Activated T-helper 1 cell treated with anti-CD3 and anti-CD28 coated beads, Interleukin-12 subunit alpha, Interleukin-12 subunit beta, Interleukin-2, Interleukin-4 antibody, amounts not matched to agents 30 ng/mL and 10 ng/mL and 1 ng/mL, durations not matched to agents 14 hours and 24 hours and 36 hours (primary cell): ENCODE measurements at regions not wholly inside any gene's neighbourhood (a gene's known extent, or its start where the extent isn't known, plus 50 kb on each side); places are given as distances from the start of the nearest gene placed in this dataset.

Source experiments
- DNase-seq: peaks from one replicate; pipeline ENCODE4 v3.0.0; 2021; ENCODE audit warnings: low spot score
- H3K27ac Mint-ChIP-seq: one replicate; pipeline ENCODE4 v1.8.0; 2021; ENCODE audit warnings: mild to moderate bottlenecking, mixed read lengths
- H3K27me3 Mint-ChIP-seq: one replicate; pipeline ENCODE4 v1.8.0; 2022; ENCODE audit warnings: mild to moderate bottlenecking, moderate library complexity, mixed read lengths; ENCODE audit not compliant: insufficient read depth
- H3K36me3 Mint-ChIP-seq: one replicate; pipeline ENCODE4 v1.8.0; 2021; ENCODE audit warnings: low read depth, mixed read lengths
- H3K4me1 Mint-ChIP-seq: one replicate; pipeline ENCODE4 v1.8.0; 2021; ENCODE audit warnings: low read depth, mixed read lengths
- H3K4me3 Mint-ChIP-seq: one replicate; pipeline ENCODE4 v1.8.0; 2021; ENCODE audit warnings: mild to moderate bottlenecking, moderate library complexity, mixed read lengths
- H3K9me3 Mint-ChIP-seq: one replicate; pipeline ENCODE4 v1.8.0; 2021; ENCODE audit warnings: mixed read lengths
- intact Hi-C: fragments of 100-400 bp; cut with micrococcal nuclease; formaldehyde crosslinking; loops from one replicate; pipeline ENCODE4 v1.15.1; 2024

GRCh38 chr7:114126095-114126494 is 207.3 kb upstream of the PPP1R3A start:
- intact Hi-C loops, result no loop called here

DNA sequence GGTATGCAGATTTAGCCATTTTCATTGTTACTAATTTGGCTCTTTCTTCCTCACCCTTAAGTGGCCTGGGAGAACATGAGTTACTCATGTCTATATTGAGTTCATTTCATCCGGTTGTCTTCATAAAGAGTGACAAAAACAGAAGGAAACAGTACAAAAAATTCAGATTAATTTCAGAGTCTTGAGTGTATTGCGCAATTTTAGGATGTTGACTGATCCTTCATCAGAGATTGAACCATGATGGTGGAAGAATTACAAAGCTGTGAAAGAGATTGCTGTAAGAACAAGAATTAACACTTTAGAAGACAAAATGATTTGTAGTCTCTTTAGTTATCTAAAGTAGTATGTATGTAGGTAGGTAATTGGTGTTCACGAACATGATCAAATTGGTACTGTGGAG is 194.0 kb upstream of the PPP1R3A start:
- Mint-ChIP-seq H3K27me3 (no peaks in the 10 kb centered on the region), H3K4me1 (no peaks in the 10 kb centered on the region), H3K4me3 (no peak overlapping the region), H3K27ac (no peak overlapping the region), H3K9me3 (no peaks in the 10 kb centered on the region), H3K36me3 (no peaks in the 10 kb centered on the region)
- intact Hi-C loops, result no loop called here
- no peak for DNase-seq

More at GRCh38 chr7:114126095-114126494, 207.3 kb upstream of the PPP1R3A start:
- Mint-ChIP-seq H3K4me1 (no peaks in the 10 kb centered on the region), H3K27ac (no peak overlapping the region), H3K4me3 (no peak overlapping the region), H3K36me3 (no peaks in the 10 kb centered on the region), H3K27me3 (no peaks in the 10 kb centered on the region), H3K9me3 (no peaks in the 10 kb centered on the region)
- no peak for DNase-seq

GRCh38 chr7:114110666-114111065 is 191.9 kb upstream of the PPP1R3A start:
- no peaks in the 10 kb centered on the region for H3K9me3 Mint-ChIP-seq
- intact Hi-C loops, result no loop called here
- no peaks in the 10 kb centered on the region for H3K36me3 Mint-ChIP-seq
- no peak overlapping the region for H3K27ac Mint-ChIP-seq
- no peaks in the 10 kb centered on the region for H3K27me3 Mint-ChIP-seq
- H3K4me1 Mint-ChIP-seq, result no peaks in the 10 kb centered on the region
- no peak for DNase-seq
- no peak overlapping the region for H3K4me3 Mint-ChIP-seq

DNA sequence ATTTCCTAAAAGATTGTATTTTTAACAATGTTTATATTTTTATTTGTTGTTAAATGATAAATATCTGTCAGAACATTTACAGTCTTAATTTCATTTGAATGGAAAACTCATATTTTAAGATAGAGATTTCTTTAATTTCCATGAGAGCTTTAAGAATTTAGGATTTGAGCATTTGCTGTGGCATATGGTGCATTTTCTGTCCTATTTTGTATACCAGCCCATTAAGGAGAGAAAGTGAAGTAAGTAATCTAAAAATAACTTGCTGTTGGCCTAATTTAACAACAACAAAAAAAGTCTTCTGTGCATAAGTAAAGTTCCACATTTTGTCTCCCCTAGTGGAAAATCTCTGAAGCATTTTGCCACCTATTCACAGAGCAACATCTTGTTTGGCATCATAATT is 190.9 kb upstream of the PPP1R3A start:
- no peak overlapping the region for H3K27ac Mint-ChIP-seq
- intact Hi-C loops, result no loop called here
- no peaks in the 10 kb centered on the region for H3K36me3 Mint-ChIP-seq
- no peak for DNase-seq
- H3K4me3 Mint-ChIP-seq, result no peak overlapping the region
- H3K9me3 Mint-ChIP-seq, result no peaks in the 10 kb centered on the region
- peaks cover 3% of the 10 kb centered on the region for H3K27me3 Mint-ChIP-seq
- H3K4me1 Mint-ChIP-seq, result no peaks in the 10 kb centered on the region

GRCh38 chr7:114109304-114109703 is 190.5 kb upstream of the PPP1R3A start:
- Mint-ChIP-seq H3K27me3 (peaks cover 3% of the 10 kb centered on the region), H3K4me1 (no peaks in the 10 kb centered on the region)
- intact Hi-C loops, result no loop called here

GRCh38 chr7:114108510-114108909 is 189.7 kb upstream of the PPP1R3A start:
- Mint-ChIP-seq H3K27ac (no peak overlapping the region), H3K27me3 (peaks cover 3% of the 10 kb centered on the region), H3K36me3 (no peaks in the 10 kb centered on the region), H3K4me3 (no peak overlapping the region), H3K4me1 (no peaks in the 10 kb centered on the region), H3K9me3 (no peaks in the 10 kb centered on the region)
- intact Hi-C loops, result no loop called here
- no peak for DNase-seq

More at GRCh38 chr7:114109304-114109703, 190.5 kb upstream of the PPP1R3A start:
- Mint-ChIP-seq H3K9me3 (no peaks in the 10 kb centered on the region), H3K27ac (no peak overlapping the region), H3K36me3 (no peaks in the 10 kb centered on the region), H3K4me3 (no peak overlapping the region)
- no peak for DNase-seq

- intact Hi-C loops, result no loop called here
- DNase-seq, result no peak
- no peaks in the 10 kb centered on the region for H3K4me1 Mint-ChIP-seq
Measured at GRCh38 chr7:114107522-114107921, 188.7 kb upstream of the PPP1R3A start.

DNA sequence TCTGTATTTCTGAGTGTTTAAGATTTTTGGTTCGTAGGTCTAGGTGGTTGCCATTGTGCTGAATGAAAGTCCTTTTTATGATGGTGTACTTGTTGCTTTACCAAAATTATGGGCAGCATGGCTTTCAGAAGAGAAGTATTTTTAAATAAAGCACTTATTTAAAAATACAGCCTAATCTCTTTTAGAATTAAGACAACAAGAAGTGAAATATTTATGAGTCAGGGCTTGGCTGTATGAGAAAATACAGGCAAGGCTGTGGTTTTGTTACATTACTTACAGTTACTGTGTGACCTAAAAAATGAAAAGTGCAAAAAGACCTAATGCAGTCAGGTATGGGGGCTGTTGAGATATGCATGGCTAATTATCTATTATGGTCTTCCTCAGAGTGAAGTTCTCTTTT is 185.2 kb upstream of the PPP1R3A start:
- no peaks in the 10 kb centered on the region for H3K36me3 Mint-ChIP-seq
- no peak overlapping the region for H3K27ac Mint-ChIP-seq
- H3K4me3 Mint-ChIP-seq, result no peak overlapping the region
- intact Hi-C loops, result no loop called here
- no peaks in the 10 kb centered on the region for H3K4me1 Mint-ChIP-seq
- peaks cover 4% of the 10 kb centered on the region for H3K27me3 Mint-ChIP-seq
- no peaks in the 10 kb centered on the region for H3K9me3 Mint-ChIP-seq
- no peak for DNase-seq

More at GRCh38 chr7:114107522-114107921, 188.7 kb upstream of the PPP1R3A start:
- Mint-ChIP-seq H3K27me3 (peaks cover 4% of the 10 kb centered on the region), H3K4me3 (no peak overlapping the region), H3K27ac (no peak overlapping the region), H3K36me3 (no peaks in the 10 kb centered on the region), H3K9me3 (no peaks in the 10 kb centered on the region)

DNA sequence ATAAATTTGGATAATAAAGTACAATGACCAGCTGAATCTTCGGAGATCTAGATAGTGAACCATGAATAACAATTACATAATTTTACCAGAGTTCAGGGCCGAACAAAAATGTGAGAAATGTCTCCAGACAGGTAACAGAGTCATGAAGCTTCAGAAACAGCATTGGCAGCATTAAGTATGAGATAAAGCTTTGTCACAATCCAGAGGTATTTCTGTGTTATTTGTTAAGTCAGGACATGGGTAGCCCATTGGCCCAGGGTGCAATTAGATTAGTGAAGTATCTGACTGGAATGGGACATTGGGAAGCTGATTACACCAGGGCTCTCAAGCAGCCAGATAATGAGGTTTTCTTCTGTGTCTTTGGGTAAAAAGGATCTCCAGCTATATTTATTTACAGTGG is 184.2 kb upstream of the PPP1R3A start:
- H3K4me1 Mint-ChIP-seq, result no peaks in the 10 kb centered on the region
- H3K36me3 Mint-ChIP-seq, result no peaks in the 10 kb centered on the region
- intact Hi-C loops, result no loop called here
- peaks cover 4% of the 10 kb centered on the region for H3K27me3 Mint-ChIP-seq
- H3K9me3 Mint-ChIP-seq, result no peaks in the 10 kb centered on the region
- no peak for DNase-seq
- no peak overlapping the region for H3K4me3 Mint-ChIP-seq
- no peak overlapping the region for H3K27ac Mint-ChIP-seq

GRCh38 chr7:114102131-114102530 is 183.3 kb upstream of the PPP1R3A start:
- intact Hi-C loops, result no loop called here
- Mint-ChIP-seq H3K27ac (no peak overlapping the region), H3K4me1 (no peaks in the 10 kb centered on the region), H3K9me3 (no peaks in the 10 kb centered on the region), H3K36me3 (no peaks in the 10 kb centered on the region), H3K27me3 (peaks cover 4% of the 10 kb centered on the region), H3K4me3 (no peak overlapping the region)
- no peak for DNase-seq

DNA sequence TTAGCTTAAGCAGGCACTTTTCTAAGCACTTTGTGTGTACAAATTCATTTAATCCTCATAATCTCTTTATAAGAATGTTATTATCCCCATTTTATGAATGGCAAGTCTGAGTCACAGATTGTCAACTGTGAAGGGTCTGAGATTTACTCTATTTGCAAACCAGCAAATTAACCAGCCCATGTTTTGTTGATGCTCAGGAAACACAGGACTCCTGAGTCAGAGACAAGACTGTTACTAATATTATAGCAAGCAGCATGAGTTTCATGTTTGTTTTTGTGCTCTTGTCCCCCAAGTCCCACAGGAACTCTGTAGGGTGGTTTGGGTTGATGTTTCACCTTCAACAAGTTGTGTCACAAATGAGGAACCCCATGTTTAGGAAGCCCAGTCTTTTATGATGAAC is 182.0 kb upstream of the PPP1R3A start:
- intact Hi-C loops, result no loop called here
- no peak for DNase-seq
- no peaks in the 10 kb centered on the region for H3K9me3 Mint-ChIP-seq
- no peaks in the 10 kb centered on the region for H3K36me3 Mint-ChIP-seq
- H3K27ac Mint-ChIP-seq, result no peak overlapping the region
- H3K4me3 Mint-ChIP-seq, result no peak overlapping the region
- peaks cover 4% of the 10 kb centered on the region for H3K27me3 Mint-ChIP-seq
- H3K4me1 Mint-ChIP-seq, result no peaks in the 10 kb centered on the region

DNA sequence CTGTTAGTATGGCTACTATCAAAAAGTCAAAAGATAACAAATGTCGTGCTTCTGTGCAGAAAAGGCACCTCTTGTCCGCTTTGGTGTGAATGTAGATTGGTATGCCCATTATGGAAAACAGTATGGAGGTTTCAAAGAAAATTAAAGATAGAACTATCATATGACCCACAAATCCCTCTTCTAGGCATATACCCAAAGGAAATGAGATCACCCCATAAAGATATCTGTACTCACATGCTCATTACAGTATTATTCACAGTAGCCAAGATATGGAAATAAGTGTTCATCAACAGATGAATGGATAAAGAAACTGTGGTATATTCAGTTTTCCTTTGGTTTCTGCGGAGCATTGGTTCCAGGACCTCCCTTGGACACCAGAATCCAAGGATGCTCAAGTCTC is 180.5 kb upstream of the PPP1R3A start:
- H3K27me3 Mint-ChIP-seq, result peaks cover 2% of the 10 kb centered on the region
- H3K36me3 Mint-ChIP-seq, result no peaks in the 10 kb centered on the region
- H3K4me3 Mint-ChIP-seq, result no peak overlapping the region
- no peak for DNase-seq
- no peaks in the 10 kb centered on the region for H3K9me3 Mint-ChIP-seq
- H3K27ac Mint-ChIP-seq, result no peak overlapping the region
- intact Hi-C loops, result no loop called here
- H3K4me1 Mint-ChIP-seq, result no peaks in the 10 kb centered on the region

DNA sequence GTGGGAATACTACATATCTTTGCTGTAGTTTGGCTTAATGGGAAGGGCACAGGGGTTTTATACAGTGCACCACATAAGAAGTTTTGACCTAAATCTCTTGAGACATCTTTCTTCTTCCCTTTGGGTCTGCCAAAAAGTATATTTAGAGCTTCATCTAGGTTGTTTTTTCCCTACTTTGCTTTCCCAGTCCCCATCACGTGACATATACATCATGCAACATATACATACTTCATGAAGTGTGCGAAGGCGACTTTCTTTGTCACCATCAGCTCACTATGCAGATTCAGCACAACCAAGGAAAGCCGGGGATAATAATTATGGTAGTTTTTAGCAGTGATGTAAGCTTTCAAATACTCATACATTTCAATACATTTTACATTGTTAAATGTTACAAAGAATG is 177.1 kb upstream of the PPP1R3A start:
- Mint-ChIP-seq H3K9me3 (no peaks in the 10 kb centered on the region), H3K27ac (no peak overlapping the region), H3K4me3 (no peak overlapping the region), H3K36me3 (no peaks in the 10 kb centered on the region), H3K27me3 (peaks cover 8% of the 10 kb centered on the region), H3K4me1 (no peaks in the 10 kb centered on the region)
- DNase-seq, result no peak
- intact Hi-C loops, result no loop called here

GRCh38 chr7:114088470-114088940 is 169.7 kb upstream of the PPP1R3A start:
- Mint-ChIP-seq H3K36me3 (no peaks in the 10 kb centered on the region), H3K27me3 (peaks cover 62% of the 10 kb centered on the region), H3K27ac (no peak overlapping the region), H3K4me3 (no peak overlapping the region), H3K4me1 (peaks cover 32% of the 10 kb centered on the region), H3K9me3 (no peaks in the 10 kb centered on the region)
- no peak for DNase-seq
- intact Hi-C loops, result loop anchor here (10.0 kb wide), 4 partner anchors 316 to 1386 kb away; no protein-coding TSS in a partner anchor
